Endothelial cell of umbilical vein (primary cell): ENCODE measurements at regions not wholly inside any gene's neighbourhood (a gene's known extent, or its start where the extent isn't known, plus 50 kb on each side); places are given as distances from the start of the nearest gene placed in this dataset.

Experiments used
- BruUV-seq: library from RNA; stranded (reverse); fragments of 400-500 nt; replicated peaks from 2 replicates; lab custom pipeline; 2021; lab: Mats Ljungman, UMichigan
- CTCF ChIA-PET: fragments of 300-600, 350-600 bp; sonication (Branson Sonifier 250); formaldehyde crosslinking; loops from one replicate; lab custom pipeline; 2021; ENCODE audit warnings: antibody characterized with exemption, inconsistent platforms; lab: Charles Lee
- POLR2A ChIA-PET: fragments of 300-600, 350-600 bp; sonication (Branson Sonifier 250); formaldehyde crosslinking; loops from one replicate; lab custom pipeline; 2021; ENCODE audit warnings: antibody characterized with exemption, inconsistent platforms; lab: Charles Lee
- DNase-seq: peaks from one replicate; pipeline ENCODE4 v3.0.0-alpha.2; 2011; ENCODE audit warnings: low read depth, low spot score
- FAIRE-seq: peaks from 2 replicates; lab custom pipeline; 2011; peaks lifted over from hg19 to GRCh38; lab: Jason Lieb, UNC
- H2AFZ ChIP-seq: 2 replicates; pipeline ENCODE4 v1.6.0; 2012; ENCODE audit warnings: low read depth, low read length, control low read depth, inconsistent platforms
- H3K27ac ChIP-seq: 2 replicates; pipeline ENCODE4 v1.5.1; 2011; ENCODE audit warnings: low read depth, mild to moderate bottlenecking, control low read depth, low read length, moderate library complexity; ENCODE audit not compliant: insufficient read depth
- H3K27me3 ChIP-seq, 2 experiments: 2 replicates each; pipeline versions ENCODE4 v1.6.0 to v1.6.1; 2011; ENCODE audit warnings: low read length in 2 of 2, mixed read lengths in 1 of 2; ENCODE audit not compliant: control insufficient read depth in 2 of 2, insufficient read depth in 2 of 2
- H3K36me3 ChIP-seq, 2 experiments: 2 replicates in 1 of 2; 3 replicates in 1 of 2; pipeline ENCODE4 v1.5.1; 2011; ENCODE audit warnings: low read length in 2 of 2, mild to moderate bottlenecking in 1 of 2, moderate library complexity in 1 of 2; ENCODE audit not compliant: control insufficient read depth in 2 of 2, insufficient read depth in 2 of 2; ENCODE audit errors: extremely low read depth in 1 of 2
- H3K4me1 ChIP-seq: 3 replicates; pipeline ENCODE4 v1.5.1; 2011; ENCODE audit warnings: mild to moderate bottlenecking, low read length; ENCODE audit not compliant: control insufficient read depth, insufficient read depth; ENCODE audit errors: extremely low read depth
- H3K4me2 ChIP-seq: 2 replicates; pipeline ENCODE4 v1.6.1; 2011; ENCODE audit warnings: low read length, control low read depth, mixed read lengths; ENCODE audit not compliant: insufficient read depth
- H3K4me3 ChIP-seq, 3 experiments: fragments of 200-600 bp in 1 of 3; sonication (generic), shearing (Covaris generic) in 1 of 3; replicated peaks in 1 of 3; 2 replicates each; pipeline ENCODE4 v1.5.1; 2011 to 2016; ENCODE audit warnings: control low read depth in 3 of 3, low read length in 3 of 3, mild to moderate bottlenecking in 2 of 3, inconsistent platforms in 1 of 3, low read depth in 1 of 3, moderate library complexity in 1 of 3; ENCODE audit not compliant: insufficient read depth in 1 of 3
- H3K79me2 ChIP-seq: 2 replicates; pipeline ENCODE4 v1.6.0; 2012; ENCODE audit warnings: low read length, inconsistent platforms; ENCODE audit not compliant: control insufficient read depth, insufficient read depth
- H3K9ac ChIP-seq: replicated peaks from 2 replicates; pipeline ENCODE3; 2011; ENCODE audit warnings: low read length, control low read depth; ENCODE audit not compliant: insufficient read depth; ENCODE audit errors: extremely low read depth
- H3K9me1 ChIP-seq: replicated peaks from 3 replicates; pipeline ENCODE4 v1.6.0; 2011; ENCODE audit warnings: mild to moderate bottlenecking, low read length; ENCODE audit not compliant: control insufficient read depth, insufficient read depth; ENCODE audit errors: extremely low read depth
- H3K9me3 ChIP-seq: replicated peaks from 2 replicates; pipeline ENCODE4 v1.5.1; 2012; ENCODE audit warnings: low read length, inconsistent platforms; ENCODE audit not compliant: control insufficient read depth, insufficient read depth
- H4K20me1 ChIP-seq: replicated peaks from 2 replicates; pipeline ENCODE3; 2011; ENCODE audit warnings: mild to moderate bottlenecking, low read length; ENCODE audit not compliant: control insufficient read depth, insufficient read depth; ENCODE audit errors: extremely low read depth
- GATA2 ChIP-seq: IDR thresholded peaks from 2 replicates; pipeline ENCODE4 v1.7.0; 2011; ENCODE audit warnings: low read depth, mild to moderate bottlenecking, moderate library complexity, mixed read lengths, low read length; ENCODE audit not compliant: insufficient read length, insufficient read depth
- JUN ChIP-seq: IDR thresholded peaks from 2 replicates; pipeline ENCODE4 v1.6.1; 2011; ENCODE audit warnings: borderline replicate concordance, low read depth; ENCODE audit not compliant: insufficient read length, insufficient read depth
- MAX ChIP-seq: IDR thresholded peaks from 2 replicates; pipeline ENCODE4 v1.6.1; 2011; ENCODE audit not compliant: insufficient read depth, insufficient read length
- POLR2AphosphoS5 ChIP-seq: IDR thresholded peaks from 2 replicates; pipeline ENCODE4 v1.6.1; 2012; ENCODE audit warnings: low read depth, mild to moderate bottlenecking, control low read depth, low read length, moderate library complexity; ENCODE audit not compliant: insufficient read depth
- dilution Hi-C: fragments of 300-500 bp; cut with MboI; formaldehyde crosslinking; loops from one replicate; pipeline ENCODE4 v1.15.0; 2019; ENCODE audit warnings: low sequenced_read_pairs; ENCODE audit not compliant: extremely low pct_ligation_motif_present
- intact Hi-C: fragments of 100-400 bp; cut with micrococcal nuclease; formaldehyde crosslinking; loops from one replicate; pipeline ENCODE4 v1.10.0; 2022
- TF ChIP-seq, protein P1 (sequence below), 2 donors: IDR thresholded peaks; 1 replicate in 1 of 2; 2 replicates in 1 of 2; pipeline ENCODE4 v1.5.1; 2011; ENCODE audit warnings: low read length in 2 of 2, mild to moderate bottlenecking in 2 of 2, moderate library complexity in 2 of 2, control low read depth in 1 of 2, inconsistent platforms in 1 of 2, low read depth in 1 of 2; ENCODE audit not compliant: insufficient read depth in 1 of 2; ENCODE audit errors: extremely low read depth in 1 of 2

- no peak for FAIRE-seq
- POLR2A ChIA-PET = no interaction called here
- dilution Hi-C loops (no loop called here), intact Hi-C loops (no loop called here)
- DNase-seq = no peak
- H3K36me3 ChIP-seq = no peaks in the 10 kb centered on the region
- no peak overlapping the region for H3K4me2 ChIP-seq
- H3K9me1 ChIP-seq = no peaks in the 10 kb centered on the region
- H3K9ac ChIP-seq = no peak overlapping the region
- H3K27me3 ChIP-seq = no peaks in the 10 kb centered on the region
- no peak overlapping the region for H3K27ac ChIP-seq
- H3K79me2 ChIP-seq = no peaks in the 10 kb centered on the region
- no peaks in the 10 kb centered on the region for H4K20me1 ChIP-seq
- BruUV-seq = no TSS peak
- no peak overlapping the region for H3K4me3 ChIP-seq
- no peak overlapping the region for H2AFZ ChIP-seq
- H3K4me1 ChIP-seq = no peaks in the 10 kb centered on the region
- CTCF ChIA-PET = no interaction called here
- no peaks in the 10 kb centered on the region for H3K9me3 ChIP-seq
- TF ChIP-seq, protein P1, sequence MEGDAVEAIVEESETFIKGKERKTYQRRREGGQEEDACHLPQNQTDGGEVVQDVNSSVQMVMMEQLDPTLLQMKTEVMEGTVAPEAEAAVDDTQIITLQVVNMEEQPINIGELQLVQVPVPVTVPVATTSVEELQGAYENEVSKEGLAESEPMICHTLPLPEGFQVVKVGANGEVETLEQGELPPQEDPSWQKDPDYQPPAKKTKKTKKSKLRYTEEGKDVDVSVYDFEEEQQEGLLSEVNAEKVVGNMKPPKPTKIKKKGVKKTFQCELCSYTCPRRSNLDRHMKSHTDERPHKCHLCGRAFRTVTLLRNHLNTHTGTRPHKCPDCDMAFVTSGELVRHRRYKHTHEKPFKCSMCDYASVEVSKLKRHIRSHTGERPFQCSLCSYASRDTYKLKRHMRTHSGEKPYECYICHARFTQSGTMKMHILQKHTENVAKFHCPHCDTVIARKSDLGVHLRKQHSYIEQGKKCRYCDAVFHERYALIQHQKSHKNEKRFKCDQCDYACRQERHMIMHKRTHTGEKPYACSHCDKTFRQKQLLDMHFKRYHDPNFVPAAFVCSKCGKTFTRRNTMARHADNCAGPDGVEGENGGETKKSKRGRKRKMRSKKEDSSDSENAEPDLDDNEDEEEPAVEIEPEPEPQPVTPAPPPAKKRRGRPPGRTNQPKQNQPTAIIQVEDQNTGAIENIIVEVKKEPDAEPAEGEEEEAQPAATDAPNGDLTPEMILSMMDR (IDR thresholded peaks at IDR 0.05; ENCODE audit: extremely low read depth in 1 of 2, insufficient read depth in 1 of 2, low read depth in 1 of 2, low read length in 2 of 2) = no peak
These were observed 259.5 kb downstream of the GAS1 start for GRCh38 chr9:86687788-86688187.

DNA sequence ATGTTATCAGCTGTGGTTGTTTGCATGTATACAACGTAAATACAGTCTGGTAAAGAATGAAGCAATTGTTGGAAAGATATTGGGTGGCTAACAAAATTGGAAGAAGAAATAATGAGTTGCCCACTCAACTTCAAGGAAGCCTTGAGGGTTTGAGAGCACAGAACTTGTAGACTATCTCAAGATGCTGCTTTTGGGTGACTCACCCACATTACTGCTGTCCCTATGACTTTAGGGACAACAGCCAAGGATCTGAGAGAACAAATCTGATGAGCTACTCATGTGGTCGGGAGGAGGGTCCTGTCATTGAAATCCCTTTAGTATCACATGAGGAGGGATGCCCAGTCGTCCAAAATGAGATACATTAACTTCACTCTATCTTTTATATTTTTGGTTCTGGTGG, 261.8 kb downstream of the GAS1 start:
- H3K36me3 ChIP-seq = no peaks in the 10 kb centered on the region
- no peak for FAIRE-seq
- no peak overlapping the region for H3K27ac ChIP-seq
- no peak overlapping the region for H3K9ac ChIP-seq
- dilution Hi-C loops = no loop called here
- H3K9me1 ChIP-seq = no peaks in the 10 kb centered on the region
- H3K79me2 ChIP-seq = no peaks in the 10 kb centered on the region
- no peak for DNase-seq
- POLR2A ChIA-PET = no interaction called here
- no TSS peak for BruUV-seq
- no peaks in the 10 kb centered on the region for H3K9me3 ChIP-seq
- no peaks in the 10 kb centered on the region for H3K27me3 ChIP-seq
- no peak overlapping the region for H3K4me2 ChIP-seq
- H3K4me1 ChIP-seq = no peaks in the 10 kb centered on the region
- intact Hi-C loops = no loop called here
- CTCF ChIA-PET = no interaction called here
- TF ChIP-seq, protein P1 (IDR thresholded peaks at IDR 0.05; ENCODE audit: extremely low read depth in 1 of 2, insufficient read depth in 1 of 2, low read depth in 1 of 2, low read length in 2 of 2) = no peak
- no peak for TF ChIP-seq GATA2
- no peak for TF ChIP-seq POLR2AphosphoS5
- TF ChIP-seq MAX = no peak
- no peak for TF ChIP-seq JUN
- H3K4me3 ChIP-seq = no peak overlapping the region
- H4K20me1 ChIP-seq = no peaks in the 10 kb centered on the region
- no peak overlapping the region for H2AFZ ChIP-seq
